ENCODE measurements at regions not wholly inside any gene's neighbourhood (a gene's known extent, or its start where the extent isn't known, plus 50 kb on each side); places are given as distances from the start of the nearest gene placed in this dataset.

DNA sequence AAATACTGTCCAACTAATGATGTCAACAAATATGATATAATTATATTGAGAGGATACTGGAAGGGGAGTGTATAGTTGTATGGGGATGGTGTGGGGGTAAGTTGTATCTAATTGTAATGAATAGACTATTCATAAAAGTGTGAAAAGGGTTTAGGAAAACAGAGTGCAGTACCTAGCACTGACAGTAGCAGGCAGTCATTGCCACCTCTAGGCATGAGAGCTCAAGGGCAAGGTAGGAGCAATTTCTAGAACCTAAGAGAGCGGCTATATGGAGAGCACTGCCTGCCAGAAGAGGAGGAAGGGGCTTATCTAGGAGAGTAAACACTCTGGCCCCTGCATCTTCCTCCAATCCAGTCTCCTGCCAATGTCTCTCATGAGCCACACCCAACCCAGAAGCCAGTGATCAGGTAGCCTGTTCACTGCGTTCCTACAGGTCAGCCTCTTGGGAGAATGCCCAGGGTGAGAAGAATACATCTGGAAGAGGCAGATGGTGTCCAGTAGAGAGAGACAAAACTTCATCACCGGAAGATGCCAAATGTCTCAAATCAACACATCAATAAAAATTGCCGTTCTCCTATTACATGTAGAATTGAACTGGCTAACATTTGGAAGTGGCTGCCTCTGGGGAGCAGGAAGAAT is 200.0 kb downstream of the LY86 start:
- TF ChIP-seq POLR2A (IDR thresholded peaks at IDR 0.05; ENCODE audit: low read depth, low read length) (no peak), TAF1 (IDR thresholded peaks at IDR 0.05; ENCODE audit: borderline replicate concordance, low read depth, low read length) (no peak), POLR2AphosphoS5 (IDR thresholded peaks at IDR 0.05; ENCODE audit: low read depth, low read length) (no peak)

Data from GM12892 (cell line).